SK-N-SH (cell line): ENCODE measurements at regions not wholly inside any gene's neighbourhood (a gene's known extent, or its start where the extent isn't known, plus 50 kb on each side); places are given as distances from the start of the nearest gene placed in this dataset.

ENCODE experiments used
- CTCF ChIA-PET: fragments of 300-600, 350-600 bp; formaldehyde crosslinking; extraction: SDS; loops from one replicate; lab custom pipeline; 2021; lab: Yijun Ruan, JAX
- POLR2A ChIA-PET: fragments of 350-600 bp; sonication (Branson Sonifier 250); formaldehyde crosslinking; extraction: SDS; loops from one replicate; lab custom pipeline; 2020; ENCODE audit warnings: antibody characterized with exemption, inconsistent platforms; lab: Yijun Ruan, JAX
- DNase-seq: peaks from one replicate; pipeline ENCODE4 v3.0.0; 2012
- H2AFZ ChIP-seq: fragments of 200-600 bp; sonication (generic); 2 replicates; pipeline ENCODE4 v1.8.1; 2016; ENCODE audit warnings: antibody characterized with exemption, mild to moderate bottlenecking, low read depth
- H3F3A ChIP-seq: fragments of 200-600 bp; sonication (generic); replicated peaks from 2 replicates; pipeline ENCODE3; 2016; ENCODE audit warnings: antibody characterized with exemption, mild to moderate bottlenecking; ENCODE audit not compliant: insufficient read depth
- H3K27ac ChIP-seq, 2 experiments: fragments of 200-500 bp in 1 of 2; fragments of 200-600 bp in 1 of 2; sonication (Bioruptor generic) in 1 of 2; sonication (generic), shearing (Covaris generic) in 1 of 2; 2 replicates each; pipeline versions ENCODE4 v1.5.1 to v1.6.1; 2014 to 2016; ENCODE audit warnings: low read depth in 2 of 2, inconsistent platforms in 1 of 2, low read length in 1 of 2, mild to moderate bottlenecking in 1 of 2, mixed read lengths in 1 of 2
- H3K27me3 ChIP-seq: fragments of 200-600 bp; sonication (generic), shearing (Covaris generic); 2 replicates; pipeline ENCODE4 v1.6.1; 2016; ENCODE audit warnings: mixed run types; ENCODE audit not compliant: insufficient read depth
- H3K36me3 ChIP-seq, 2 experiments: fragments of 200-500 bp in 1 of 2; fragments of 200-600 bp in 1 of 2; sonication (Bioruptor generic) in 1 of 2; sonication (generic) in 1 of 2; replicated peaks in 1 of 2; 2 replicates each; pipeline versions ENCODE3 to v1.5.1; 2014 to 2016; ENCODE audit warnings: low read length in 1 of 2, mild to moderate bottlenecking in 1 of 2; ENCODE audit not compliant: insufficient read depth in 2 of 2, control insufficient read depth in 1 of 2
- H3K4me1 ChIP-seq, 2 experiments: fragments of 200-500 bp in 1 of 2; fragments of 200-600 bp in 1 of 2; sonication (Bioruptor generic) in 1 of 2; sonication (generic), shearing (Covaris generic) in 1 of 2; 2 replicates each; pipeline versions ENCODE4 v1.5.1 to v1.6.1; 2014 to 2016; ENCODE audit warnings: low read depth in 1 of 2, low read length in 1 of 2, mixed run types in 1 of 2; ENCODE audit not compliant: insufficient read depth in 2 of 2, control insufficient read depth in 1 of 2
- H3K4me2 ChIP-seq: fragments of 200-600 bp; sonication (generic), shearing (Covaris generic); 2 replicates; pipeline ENCODE4 v1.6.1; 2017; ENCODE audit warnings: mixed run types
- H3K4me3 ChIP-seq, 2 experiments: fragments of 200-500 bp in 1 of 2; fragments of 200-600 bp in 1 of 2; sonication (Bioruptor generic) in 1 of 2; sonication (generic), shearing (Covaris generic) in 1 of 2; 2 replicates each; pipeline versions ENCODE4 v1.5.1 to v1.8.1; 2014 to 2016; ENCODE audit warnings: low read depth in 2 of 2, inconsistent platforms in 1 of 2, low read length in 1 of 2, mild to moderate bottlenecking in 1 of 2, mixed read lengths in 1 of 2, moderate library complexity in 1 of 2
- H3K79me2 ChIP-seq: fragments of 200-600 bp; sonication (generic); 2 replicates; pipeline ENCODE4 v1.8.1; 2017; ENCODE audit warnings: mild to moderate bottlenecking; ENCODE audit not compliant: insufficient read depth
- H3K9ac ChIP-seq: fragments of 200-600 bp; sonication (generic); 2 replicates; pipeline ENCODE4 v1.6.1; 2017; ENCODE audit warnings: mixed run types
- H3K9me2 ChIP-seq: fragments of 200-600 bp; sonication (generic); 2 replicates; pipeline ENCODE4 v1.6.1; 2017; ENCODE audit warnings: mixed run types
- H3K9me3 ChIP-seq: fragments of 200-600 bp; sonication (generic); 2 replicates; pipeline ENCODE4 v1.6.1; 2017; ENCODE audit warnings: mixed run types, mild to moderate bottlenecking, moderate library complexity
- H4K20me1 ChIP-seq: fragments of 200-600 bp; sonication (generic); 2 replicates; pipeline ENCODE4 v1.6.1; 2017; ENCODE audit warnings: mild to moderate bottlenecking, mixed run types; ENCODE audit not compliant: insufficient read depth
- CHD2 ChIP-seq: fragments of 150-350 bp; IDR thresholded peaks from 2 replicates; pipeline ENCODE4 v1.6.1; 2018; ENCODE audit warnings: low read length; ENCODE audit not compliant: partially characterized antibody
- CTCF ChIP-seq: fragments of 200-600 bp; sonication (generic); IDR thresholded peaks from 2 replicates; pipeline ENCODE4 v1.6.1; 2017; ENCODE audit warnings: antibody characterized with exemption, mild to moderate bottlenecking, moderate library complexity
- ELF1 ChIP-seq: IDR thresholded peaks from 2 replicates; pipeline ENCODE4 v1.4.0; 2012
- EP300 ChIP-seq, 2 experiments: IDR thresholded peaks; 2 replicates each; pipeline versions ENCODE4 v1.4.0 to v1.6.1; 2012; ENCODE audit warnings: borderline replicate concordance in 1 of 2, low read depth in 1 of 2, low read length in 1 of 2
- EZH2phosphoT487 ChIP-seq: fragments of 200-600 bp; sonication (generic); IDR thresholded peaks from 2 replicates; pipeline ENCODE4 v1.6.1; 2017; ENCODE audit warnings: low read depth, mixed run types, mild to moderate bottlenecking, antibody characterized with exemption, moderate library complexity, borderline replicate concordance
- FOXJ3 ChIP-seq: sonication (generic); formaldehyde crosslinking; IDR thresholded peaks from 2 replicates; pipeline ENCODE4 v1.5.1; 2020; ENCODE audit warnings: mild to moderate bottlenecking, missing genetic modification reagents
- FOXM1 ChIP-seq: IDR thresholded peaks from 2 replicates; pipeline ENCODE4 v1.4.0; 2012; ENCODE audit warnings: low read depth, mild to moderate bottlenecking
- MAX ChIP-seq: IDR thresholded peaks from 2 replicates; pipeline ENCODE4 v1.4.0; 2012; ENCODE audit warnings: low read depth
- MXI1 ChIP-seq: IDR thresholded peaks from 2 replicates; pipeline ENCODE4 v1.6.1; 2012; ENCODE audit warnings: mild to moderate bottlenecking, low read depth, low read length, improper control_type of control experiment
- NFIC ChIP-seq: IDR thresholded peaks from 2 replicates; pipeline ENCODE4 v1.4.0; 2012; ENCODE audit warnings: borderline replicate concordance
- POLR2AphosphoS5 ChIP-seq: IDR thresholded peaks from 2 replicates; pipeline ENCODE4 v1.6.1; 2012; ENCODE audit warnings: low read depth, low read length
- RAD21 ChIP-seq: IDR thresholded peaks from 2 replicates; pipeline ENCODE4 v1.6.1; 2012; ENCODE audit warnings: mild to moderate bottlenecking, low read length
- RCOR1 ChIP-seq: fragments of 150-350 bp; IDR thresholded peaks from 2 replicates; pipeline ENCODE4 v1.6.1; 2017; ENCODE audit warnings: antibody characterized with exemption, low read length
- REST ChIP-seq: IDR thresholded peaks from 2 replicates; pipeline ENCODE4 v1.6.1; 2012; ENCODE audit warnings: mild to moderate bottlenecking, low read depth, low read length, moderate library complexity
- RFX5 ChIP-seq: IDR thresholded peaks from 2 replicates; pipeline ENCODE4 v1.6.1; 2012; ENCODE audit warnings: mild to moderate bottlenecking, improper control_type of control experiment, low read length
- SIN3A ChIP-seq: IDR thresholded peaks from 2 replicates; pipeline ENCODE4 v1.6.1; 2012; ENCODE audit warnings: low read depth, mild to moderate bottlenecking, low read length, moderate library complexity, borderline replicate concordance
- TAF1 ChIP-seq: IDR thresholded peaks from 2 replicates; pipeline ENCODE4 v1.6.1; 2012; ENCODE audit warnings: low read depth, mild to moderate bottlenecking, low read length, moderate library complexity, borderline replicate concordance
- TCF12 ChIP-seq: IDR thresholded peaks from 2 replicates; pipeline ENCODE4 v1.4.0; 2012
- TEAD4 ChIP-seq: IDR thresholded peaks from 2 replicates; pipeline ENCODE4 v1.4.0; 2012; ENCODE audit warnings: mild to moderate bottlenecking, borderline replicate concordance; ENCODE audit not compliant: insufficient read depth
- USF2 ChIP-seq: fragments of 150-350 bp; IDR thresholded peaks from 2 replicates; pipeline ENCODE4 v1.6.1; 2017; ENCODE audit warnings: antibody characterized with exemption, low read length, low read depth, borderline replicate concordance
- YY1 ChIP-seq: IDR thresholded peaks from 2 replicates; pipeline ENCODE4 v1.4.0; 2012; ENCODE audit warnings: low read depth, mild to moderate bottlenecking
- WGBS: methylation state at CpG from one replicate; pipeline ENCODE4 v1.1.6; 2017; ENCODE audit warnings: low lambda C conversion rate; 5-methylcytosine and 5-hydroxymethylcytosine counted together

- TF ChIP-seq MAX (no peak), POLR2AphosphoS5 (no peak), EZH2phosphoT487 (no peak)
These were observed 282.1 kb downstream of the BRD1 start (continued) for GRCh38 chr22:49545606-49546005.

GRCh38 chr22:49544286-49544685, 283.4 kb downstream of the BRD1 start:
- POLR2A ChIA-PET, result no interaction called here
- Histone ChIP-seq H3K4me1 (no peaks in the 10 kb centered on the region), H3F3A (no peaks in the 10 kb centered on the region), H3K9ac (no peak overlapping the region), H4K20me1 (no peaks in the 10 kb centered on the region), H3K9me3 (no peaks in the 10 kb centered on the region), H3K27me3 (no peaks in the 10 kb centered on the region), H3K9me2 (no peaks in the 10 kb centered on the region), H3K4me3 (no peak overlapping the region), H3K4me2 (no peak overlapping the region), H3K27ac (no peak overlapping the region), H3K36me3 (no peaks in the 10 kb centered on the region), H3K79me2 (no peaks in the 10 kb centered on the region), H2AFZ (no peak overlapping the region)
- no peak for DNase-seq
- WGBS, result 2% methylated on average over 10 of the region's 10 CpGs
- TF ChIP-seq SIN3A (no peak), TEAD4 (no peak), EZH2phosphoT487 (no peak), CHD2 (no peak), RCOR1 (no peak), YY1 (no peak), FOXJ3 (CRISPR knock-in tag) (no peak), MXI1 (no peak), ELF1 (no peak), REST (no peak), RAD21 (no peak)
- CTCF ChIA-PET, result interaction anchor here (1.3 kb wide), 1 partner anchor 602 kb away, joined by 3 read pairs; no protein-coding TSS in a partner anchor

GRCh38 chr22:49543876-49544275, 283.8 kb downstream of the BRD1 start:
- ChIA-PET CTCF (interaction anchor here (1.3 kb wide), 1 partner anchor 603 kb away, joined by 3 read pairs; no protein-coding TSS in a partner anchor), POLR2A (no interaction called here)
- Histone ChIP-seq H3K27me3 (no peaks in the 10 kb centered on the region), H4K20me1 (no peaks in the 10 kb centered on the region), H3K4me3 (no peak overlapping the region), H3K4me2 (no peak overlapping the region), H3K79me2 (no peaks in the 10 kb centered on the region), H3K27ac (no peak overlapping the region), H3F3A (no peaks in the 10 kb centered on the region), H3K36me3 (no peaks in the 10 kb centered on the region), H3K9ac (no peak overlapping the region), H2AFZ (no peak overlapping the region), H3K4me1 (no peaks in the 10 kb centered on the region), H3K9me2 (no peaks in the 10 kb centered on the region), H3K9me3 (no peaks in the 10 kb centered on the region)
- 16% methylated on average over 10 of the region's 10 CpGs for WGBS
- no peak for DNase-seq
- TF ChIP-seq NFIC (no peak), USF2 (no peak), FOXM1 (no peak), RFX5 (no peak), CHD2 (no peak), CTCF (no peak), MXI1 (no peak), TCF12 (no peak), TAF1 (no peak), EP300 (IDR thresholded peaks at IDR 0.05; ENCODE audit: borderline replicate concordance in 1 of 2, low read depth in 1 of 2, low read length in 1 of 2) (no peak)
